Naive B cell (primary cell): ENCODE measurements at regions not wholly inside any gene's neighbourhood (a gene's known extent, or its start where the extent isn't known, plus 50 kb on each side); places are given as distances from the start of the nearest gene placed in this dataset.
A peak's percentile ranks its signal among the peaks of the same experiment; 100 is the strongest.

Experiments
- ATAC-seq, 2 donors: fragments of 150-1000 bp; cut with Tn5 transposase; 2 replicates each; pipeline ENCODE4 v1.10.0; 2021; ENCODE audit warnings: low read depth in 2 of 2, mild to moderate bottlenecking in 2 of 2, moderate library complexity in 2 of 2
- DNase-seq: peaks from one replicate; pipeline ENCODE4 v3.0.0; 2022
- H3K27ac Mint-ChIP-seq, 6 donors: one replicate each; pipeline ENCODE4 v1.8.0; 2020 to 2022; ENCODE audit warnings: mild to moderate bottlenecking in 6 of 6, mixed read lengths in 6 of 6, moderate library complexity in 5 of 6, inconsistent platforms in 2 of 6
- H3K27me3 Mint-ChIP-seq, 3 donors: one replicate each; pipeline ENCODE4 v1.8.0; 2021 to 2022; ENCODE audit warnings: mixed read lengths in 3 of 3, mild to moderate bottlenecking in 1 of 3
- H3K36me3 Mint-ChIP-seq, 2 donors: one replicate each; pipeline ENCODE4 v1.8.0; 2020 to 2022; ENCODE audit warnings: mixed read lengths in 2 of 2, inconsistent platforms in 1 of 2, mild to moderate bottlenecking in 1 of 2
- H3K4me1 Mint-ChIP-seq, 3 donors: one replicate each; pipeline ENCODE4 v1.8.0; 2020 to 2022; ENCODE audit warnings: mixed read lengths in 3 of 3, inconsistent platforms in 1 of 3, mild to moderate bottlenecking in 1 of 3, moderate library complexity in 1 of 3
- H3K4me3 Mint-ChIP-seq, 8 donors: one replicate each; pipeline ENCODE4 v1.8.0; 2020 to 2022; ENCODE audit warnings: mild to moderate bottlenecking in 8 of 8, mixed read lengths in 8 of 8, moderate library complexity in 8 of 8, inconsistent platforms in 2 of 8
- H3K9me3 Mint-ChIP-seq, 7 donors: one replicate each; pipeline ENCODE4 v1.8.0; 2020 to 2022; ENCODE audit warnings: mixed read lengths in 7 of 7, mild to moderate bottlenecking in 5 of 7, inconsistent platforms in 2 of 7, moderate library complexity in 1 of 7

DNA sequence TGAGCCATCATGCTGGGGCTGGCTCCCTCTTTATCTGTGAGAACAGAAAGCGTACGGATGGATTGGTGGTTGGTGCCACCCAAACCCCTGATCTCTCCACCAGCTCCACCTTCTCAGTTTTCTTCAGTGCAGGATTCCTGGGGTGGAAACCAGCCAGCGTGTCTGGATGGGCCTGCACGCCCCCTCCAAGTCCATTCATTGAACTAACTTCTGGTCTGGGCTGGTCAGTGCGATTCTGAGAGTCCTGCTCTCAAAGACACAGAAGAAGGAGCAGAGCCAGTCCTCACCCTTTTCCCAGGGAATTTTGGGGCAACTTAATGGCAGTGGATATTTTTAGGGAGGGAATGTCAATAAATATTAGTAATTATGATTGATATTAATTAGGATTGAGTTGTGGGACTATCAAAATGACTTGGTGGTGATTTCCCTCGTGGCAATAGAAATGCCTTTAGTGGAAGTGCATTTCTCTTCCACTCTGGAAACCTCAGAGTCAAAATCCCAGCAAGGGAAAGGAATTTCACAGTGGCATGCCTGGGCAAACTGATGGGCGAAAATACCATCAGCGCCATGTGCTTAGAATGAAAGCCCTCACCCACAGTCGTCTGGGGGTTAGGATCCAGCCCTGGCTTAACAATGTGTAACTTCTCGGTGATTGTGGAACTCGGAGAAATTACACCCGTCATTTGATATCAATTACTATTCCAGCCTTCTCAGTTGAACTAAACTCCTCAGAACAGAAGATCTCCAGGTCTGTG, 69.3 kb upstream of the EEPD1 start:
- peaks cover 6 to 10% (median 7%) of the 10 kb centered on the region in 3 donors for H3K27me3 Mint-ChIP-seq
- no peak for DNase-seq
- no peak for ATAC-seq
- no peak overlapping the region for H3K4me3 Mint-ChIP-seq
- peaks cover 0 to 11% (median 6%) of the 10 kb centered on the region in 7 donors for H3K9me3 Mint-ChIP-seq
- no peak overlapping the region for H3K27ac Mint-ChIP-seq
- H3K36me3 Mint-ChIP-seq = peaks cover 0 to 5% of the 10 kb centered on the region in 2 donors
- H3K4me1 Mint-ChIP-seq = no peaks in the 10 kb centered on the region

DNA sequence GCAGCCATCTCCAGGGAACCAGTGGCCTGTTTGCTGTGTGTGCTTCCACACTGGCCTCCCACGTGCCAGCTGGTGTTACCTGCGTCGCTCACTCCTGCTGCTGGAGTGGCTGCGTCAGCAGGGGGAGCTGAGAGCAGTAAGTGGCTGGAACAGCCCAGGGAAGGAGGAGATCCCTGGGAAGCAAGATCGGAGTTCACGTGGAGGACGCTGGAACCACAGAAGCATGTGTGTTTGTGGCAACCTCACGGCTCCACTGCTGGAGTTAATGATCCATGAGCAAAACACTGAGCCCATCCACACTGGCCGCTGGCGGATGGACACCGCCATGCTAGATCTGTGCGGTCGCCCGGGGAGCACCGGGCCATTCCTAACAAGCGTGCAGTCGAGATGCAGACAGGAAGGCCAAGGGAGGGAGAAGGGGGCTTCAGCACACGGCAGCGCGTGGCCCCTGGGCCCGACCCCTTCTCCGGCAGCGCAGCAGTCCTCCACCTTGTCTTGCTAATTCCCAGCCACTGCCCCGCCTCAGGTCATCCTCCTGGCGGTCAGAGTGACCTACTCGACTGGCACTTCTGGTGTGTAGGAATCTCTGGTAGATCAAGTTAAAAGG, 68.5 kb upstream of the EEPD1 start:
- H3K4me3 Mint-ChIP-seq = no peak overlapping the region
- no peak overlapping the region for H3K27ac Mint-ChIP-seq
- DNase-seq (no peak), ATAC-seq (no peak)
- H3K27me3 Mint-ChIP-seq = peaks cover 6 to 10% (median 7%) of the 10 kb centered on the region in 3 donors
- no peaks in the 10 kb centered on the region for H3K4me1 Mint-ChIP-seq
- H3K9me3 Mint-ChIP-seq = peaks cover 2 to 11% (median 8%) of the 10 kb centered on the region in 7 donors
- peaks cover 0 to 6% of the 10 kb centered on the region in 2 donors for H3K36me3 Mint-ChIP-seq

GRCh38 chr7:36085096-36085495, 68.0 kb upstream of the EEPD1 start:
- H3K36me3 Mint-ChIP-seq = peaks cover 0 to 6% of the 10 kb centered on the region in 2 donors
- peaks cover 6 to 10% (median 7%) of the 10 kb centered on the region in 3 donors for H3K27me3 Mint-ChIP-seq
- H3K4me1 Mint-ChIP-seq = no peaks in the 10 kb centered on the region
- no peak overlapping the region for H3K4me3 Mint-ChIP-seq
- DNase-seq (no peak), ATAC-seq (no peak)
- no peak overlapping the region for H3K27ac Mint-ChIP-seq
- peaks cover 4 to 16% (median 11%) of the 10 kb centered on the region in 7 donors for H3K9me3 Mint-ChIP-seq

GRCh38 chr7:36086571-36086970, 66.5 kb upstream of the EEPD1 start:
- H3K4me1 Mint-ChIP-seq = no peaks in the 10 kb centered on the region

GRCh38 chr7:36088553-36088952, 64.5 kb upstream of the EEPD1 start:
- Mint-ChIP-seq H3K36me3 (peaks cover 6% of the 10 kb centered on the region in 2 donors), H3K4me1 (no peaks in the 10 kb centered on the region), H3K27ac (no peak overlapping the region), H3K27me3 (peaks cover 0 to 7% (median 6%) of the 10 kb centered on the region in 3 donors), H3K9me3 (peaks cover 5 to 20% (median 12%) of the 10 kb centered on the region in 7 donors), H3K4me3 (no peak overlapping the region)
- DNase-seq (no peak), ATAC-seq (no peak)

More at GRCh38 chr7:36086571-36086970, 66.5 kb upstream of the EEPD1 start:
- H3K27me3 Mint-ChIP-seq = peaks cover 6 to 10% (median 7%) of the 10 kb centered on the region in 3 donors
- H3K9me3 Mint-ChIP-seq = peaks cover 5 to 18% (median 12%) of the 10 kb centered on the region in 7 donors
- DNase-seq = no peak
- ATAC-seq = no peak
- no peak overlapping the region for H3K27ac Mint-ChIP-seq
- no peak overlapping the region for H3K4me3 Mint-ChIP-seq
- H3K36me3 Mint-ChIP-seq = peaks cover 6% of the 10 kb centered on the region in 2 donors

GRCh38 chr7:36088966-36089365, 64.1 kb upstream of the EEPD1 start:
- H3K4me3 Mint-ChIP-seq = no peak overlapping the region
- H3K27ac Mint-ChIP-seq = no peak overlapping the region
- peaks cover 6% of the 10 kb centered on the region in 2 donors for H3K36me3 Mint-ChIP-seq

GRCh38 chr7:36090976-36091873, 61.8 kb upstream of the EEPD1 start:
- ATAC-seq = no peak
- peaks cover 6% of the 10 kb centered on the region in 2 donors for H3K36me3 Mint-ChIP-seq

More at GRCh38 chr7:36088966-36089365, 64.1 kb upstream of the EEPD1 start:
- no peak for ATAC-seq
- no peak for DNase-seq
- Mint-ChIP-seq H3K4me1 (no peaks in the 10 kb centered on the region), H3K27me3 (peaks cover 0 to 7% (median 6%) of the 10 kb centered on the region in 3 donors), H3K9me3 (peaks cover 5 to 20% (median 14%) of the 10 kb centered on the region in 7 donors)

GRCh38 chr7:36091874-36092176, 61.2 kb upstream of the EEPD1 start:
- no peak for ATAC-seq
- no peak for DNase-seq
- no peaks in the 10 kb centered on the region for H3K4me1 Mint-ChIP-seq
- H3K9me3 Mint-ChIP-seq = peaks cover 5 to 20% (median 15%) of the 10 kb centered on the region in 7 donors
- no peak overlapping the region for H3K27ac Mint-ChIP-seq
- H3K4me3 Mint-ChIP-seq = no peak overlapping the region
- H3K27me3 Mint-ChIP-seq = peaks cover 0 to 7% (median 4%) of the 10 kb centered on the region in 3 donors
- H3K36me3 Mint-ChIP-seq = peaks cover 6% of the 10 kb centered on the region in 2 donors

More at GRCh38 chr7:36090976-36091873, 61.8 kb upstream of the EEPD1 start:
- DNase-seq = no peak
- peaks cover 5 to 20% (median 15%) of the 10 kb centered on the region in 7 donors for H3K9me3 Mint-ChIP-seq
- H3K4me1 Mint-ChIP-seq = no peaks in the 10 kb centered on the region
- H3K27me3 Mint-ChIP-seq = peaks cover 0 to 7% (median 4%) of the 10 kb centered on the region in 3 donors
- no peak overlapping the region for H3K4me3 Mint-ChIP-seq
- no peak overlapping the region for H3K27ac Mint-ChIP-seq

- Mint-ChIP-seq H3K27me3 (peaks cover 0 to 8% (median 4%) of the 10 kb centered on the region in 3 donors), H3K27ac (no peak overlapping the region), H3K4me3 (no peak overlapping the region), H3K4me1 (no peaks in the 10 kb centered on the region), H3K36me3 (peaks cover 6% of the 10 kb centered on the region in 2 donors), H3K9me3 (peaks cover 5 to 20% (median 15%) of the 10 kb centered on the region in 7 donors)
- ATAC-seq (no peak), DNase-seq (no peak)
Measured at GRCh38 chr7:36092221-36092771, 60.8 kb upstream of the EEPD1 start.

- Mint-ChIP-seq H3K27ac (no peak overlapping the region), H3K27me3 (peaks cover 4 to 15% (median 4%) of the 10 kb centered on the region in 3 donors), H3K36me3 (no peaks in the 10 kb centered on the region), H3K4me1 (no peaks in the 10 kb centered on the region), H3K9me3 (peaks cover 6 to 30% (median 13%) of the 10 kb centered on the region in 7 donors), H3K4me3 (no peak overlapping the region)
- ATAC-seq = no peak
- DNase-seq = no peak
Measured at GRCh38 chr7:36096460-36097095, 56.5 kb upstream of the EEPD1 start.

DNA sequence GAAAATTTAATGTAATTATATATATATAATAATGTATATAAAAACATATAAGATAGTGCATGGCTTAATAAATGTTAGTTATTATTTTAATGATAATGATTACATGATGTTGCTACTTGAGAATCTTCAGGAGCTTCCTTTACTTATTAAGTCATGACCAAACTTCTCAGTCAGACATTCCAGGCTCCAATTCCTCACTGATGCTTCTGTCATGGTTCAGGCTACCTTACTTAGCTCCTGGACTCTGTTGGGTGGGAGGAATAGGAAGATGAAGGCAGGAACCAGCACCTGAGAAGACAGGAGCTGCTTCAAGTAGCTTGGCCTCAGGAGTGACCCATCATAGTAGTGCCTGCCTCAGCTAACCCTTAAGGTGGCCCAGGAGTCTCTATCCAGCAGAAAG, 55.0 kb upstream of the EEPD1 start:
- H3K4me3 Mint-ChIP-seq = peak overlapping the region in 1 of 8 donors; percentile 28
- H3K9me3 Mint-ChIP-seq = peaks cover 6 to 30% (median 13%) of the 10 kb centered on the region in 7 donors
- H3K36me3 Mint-ChIP-seq = no peaks in the 10 kb centered on the region
- H3K4me1 Mint-ChIP-seq = no peaks in the 10 kb centered on the region
- DNase-seq (no peak), ATAC-seq (no peak)
- H3K27ac Mint-ChIP-seq = no peak overlapping the region
- peaks cover 4 to 15% (median 4%) of the 10 kb centered on the region in 3 donors for H3K27me3 Mint-ChIP-seq

DNA sequence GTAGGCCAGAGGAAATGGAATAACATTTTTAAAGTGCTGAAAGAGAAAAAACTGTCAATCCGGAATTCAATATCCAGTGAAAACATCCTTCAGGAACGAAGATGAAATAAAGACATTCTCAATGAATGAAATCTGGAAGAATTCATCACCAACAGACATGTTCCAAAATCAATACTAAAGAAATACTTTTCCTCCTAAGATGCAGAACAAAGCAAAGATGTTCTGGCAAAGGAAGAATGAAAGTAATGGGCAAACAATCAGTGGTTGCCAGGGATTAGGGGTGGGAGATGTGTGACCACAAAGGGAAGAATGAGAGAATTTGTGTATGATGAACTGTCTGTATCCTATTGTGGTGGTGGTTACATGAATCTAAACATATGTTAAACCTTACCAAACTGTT, 52.8 kb upstream of the EEPD1 start:
- Mint-ChIP-seq H3K4me1 (no peaks in the 10 kb centered on the region), H3K27me3 (peaks cover 2 to 15% (median 4%) of the 10 kb centered on the region in 3 donors), H3K4me3 (no peak overlapping the region), H3K36me3 (no peaks in the 10 kb centered on the region), H3K9me3 (peaks cover 6 to 30% (median 10%) of the 10 kb centered on the region in 7 donors), H3K27ac (no peak overlapping the region)
- ATAC-seq (no peak), DNase-seq (no peak)
